Activated naive CD4-positive, alpha-beta T cell treated with anti-CD3 and anti-CD28 coated beads, Interleukin-2, amount 10 ng/mL, durations not matched to agents 7 days and 5 days (primary cell): ENCODE measurements at regions not wholly inside any gene's neighbourhood (a gene's known extent, or its start where the extent isn't known, plus 50 kb on each side); places are given as distances from the start of the nearest gene placed in this dataset.
"Not testable (repeated sequence)": the region's sequence is repeated elsewhere in the genome, so short reads cannot be mapped to it uniquely, and the experiment has no call there.

Experiments used
- CTCF ChIA-PET: fragments of 350-600 bp; sonication (Branson Sonifier 250); formaldehyde crosslinking; loops from one replicate; lab custom pipeline; 2021; ENCODE audit warnings: antibody characterized with exemption; lab: Charles Lee
- DNase-seq: peaks from one replicate; pipeline ENCODE4 v3.0.0-alpha.2; 2020
- H3K27ac Mint-ChIP-seq: one replicate; pipeline ENCODE4 v1.8.0; 2021; ENCODE audit warnings: mild to moderate bottlenecking, moderate library complexity, mixed read lengths
- H3K27me3 Mint-ChIP-seq: one replicate; pipeline ENCODE4 v1.8.0; 2021; ENCODE audit warnings: mild to moderate bottlenecking, mixed read lengths
- H3K36me3 Mint-ChIP-seq: one replicate; pipeline ENCODE4 v1.8.0; 2021; ENCODE audit warnings: mixed read lengths
- H3K4me1 Mint-ChIP-seq: one replicate; pipeline ENCODE4 v1.8.0; 2021; ENCODE audit warnings: mixed read lengths
- H3K4me3 Mint-ChIP-seq: one replicate; pipeline ENCODE4 v1.8.0; 2021; ENCODE audit warnings: mild to moderate bottlenecking, moderate library complexity, mixed read lengths
- H3K9me3 Mint-ChIP-seq: one replicate; pipeline ENCODE4 v1.8.0; 2021; ENCODE audit warnings: mixed read lengths

DNA sequence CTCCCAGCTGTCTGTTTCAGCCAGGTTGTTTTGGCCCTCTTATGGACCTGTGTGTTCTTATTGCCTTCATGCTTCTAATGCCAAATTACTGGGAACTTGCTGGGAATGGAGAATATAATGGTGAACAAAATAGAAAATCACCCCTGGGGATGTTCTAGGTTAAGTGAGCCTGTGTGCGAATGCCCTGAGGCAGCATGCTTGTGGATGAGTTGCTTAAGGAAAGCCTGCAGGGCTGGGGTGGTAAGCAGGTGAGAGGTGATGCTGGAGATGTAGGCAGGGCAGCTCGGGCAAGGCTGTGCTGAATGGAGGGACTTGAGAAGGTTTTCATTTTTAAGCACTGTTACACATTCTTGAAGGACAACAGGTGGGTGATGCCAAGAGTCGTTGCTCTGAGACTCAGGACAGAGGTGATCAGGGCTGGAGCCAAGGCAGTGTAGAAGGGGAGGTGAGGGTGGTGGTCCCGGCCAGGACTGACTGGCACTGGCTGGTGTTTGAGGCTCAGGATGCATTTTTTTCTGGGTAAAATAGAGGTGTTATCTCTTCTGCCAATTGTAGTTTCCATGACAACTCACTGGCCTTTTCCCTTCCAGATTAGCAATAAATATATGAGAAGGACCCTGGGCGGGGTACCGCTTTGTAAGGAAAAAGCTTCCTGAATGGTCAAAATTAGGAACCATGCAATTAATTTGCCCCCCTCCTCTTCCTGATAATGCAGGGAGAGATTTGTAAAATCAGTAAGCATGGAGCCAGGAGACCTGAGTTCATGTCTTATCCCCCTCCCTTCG is 342.8 kb downstream of the ICE1 start:
- no peak overlapping the region for H3K27ac Mint-ChIP-seq
- CTCF ChIA-PET: no interaction called here
- no peaks in the 10 kb centered on the region for H3K4me1 Mint-ChIP-seq
- no peaks in the 10 kb centered on the region for H3K36me3 Mint-ChIP-seq
- H3K27me3 Mint-ChIP-seq: no peaks in the 10 kb centered on the region
- no peak overlapping the region for H3K4me3 Mint-ChIP-seq
- no peaks in the 10 kb centered on the region for H3K9me3 Mint-ChIP-seq
- DNase-seq: no peak

DNA sequence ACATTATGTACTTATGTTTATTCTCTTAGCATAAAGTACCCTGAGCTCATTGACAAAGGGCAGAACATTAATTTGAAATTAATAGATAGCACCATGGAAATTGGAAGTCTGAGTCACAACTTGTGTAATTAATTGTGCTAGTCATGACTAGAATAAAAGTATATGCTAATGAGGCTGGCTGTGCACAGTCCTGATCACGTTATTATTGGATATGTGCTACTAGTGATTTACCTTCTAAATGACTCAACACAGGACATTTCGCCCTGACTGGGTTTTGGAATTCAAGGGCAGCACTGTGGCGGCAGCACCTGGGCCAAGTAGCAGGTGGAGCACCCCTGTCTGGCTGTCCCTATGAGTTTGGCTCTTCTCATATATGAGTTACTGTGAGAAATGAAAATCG is 341.8 kb downstream of the ICE1 start:
- CTCF ChIA-PET: interaction anchor here (0.7 kb wide), 1 partner anchor 652 kb away, joined by 3 read pairs; no protein-coding TSS in a partner anchor
- no peaks in the 10 kb centered on the region for H3K9me3 Mint-ChIP-seq
- no peak overlapping the region for H3K27ac Mint-ChIP-seq
- no peaks in the 10 kb centered on the region for H3K4me1 Mint-ChIP-seq
- H3K4me3 Mint-ChIP-seq: no peak overlapping the region
- no peaks in the 10 kb centered on the region for H3K36me3 Mint-ChIP-seq
- DNase-seq: no peak
- H3K27me3 Mint-ChIP-seq: no peaks in the 10 kb centered on the region

DNA sequence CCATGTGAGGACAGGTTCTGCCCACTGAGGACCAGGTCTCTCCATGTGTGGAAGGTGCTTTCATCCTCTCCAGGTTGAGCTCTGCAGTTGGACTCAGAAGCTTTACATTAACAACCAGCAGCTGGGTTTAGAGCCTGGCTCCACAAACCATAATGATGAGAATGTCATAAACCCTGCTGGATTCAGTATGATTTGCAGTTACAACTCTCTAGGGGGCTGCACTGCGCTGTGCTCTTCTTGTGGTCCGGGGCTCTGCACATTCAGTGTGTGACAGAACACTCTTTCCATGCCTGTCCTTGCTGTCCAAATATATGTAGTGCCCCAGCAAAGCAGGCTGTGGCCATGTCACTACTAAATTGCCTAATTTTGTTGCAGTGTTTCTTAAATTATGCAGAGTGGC is 334.3 kb downstream of the ICE1 start:
- CTCF ChIA-PET: interaction anchor here (0.7 kb wide), 1 partner anchor 38 kb away, joined by 3 read pairs; no protein-coding TSS in a partner anchor
- Mint-ChIP-seq H3K27me3 (no peaks in the 10 kb centered on the region), H3K4me3 (no peak overlapping the region), H3K4me1 (no peaks in the 10 kb centered on the region), H3K27ac (no peak overlapping the region), H3K9me3 (no peaks in the 10 kb centered on the region), H3K36me3 (no peaks in the 10 kb centered on the region)
- no peak for DNase-seq

GRCh38 chr5:5755888-5756287 is 333.4 kb downstream of the ICE1 start:
- H3K4me3 Mint-ChIP-seq: no peak overlapping the region
- DNase-seq: no peak
- no peak overlapping the region for H3K27ac Mint-ChIP-seq
- CTCF ChIA-PET: interaction anchor here (0.7 kb wide), 1 partner anchor 37 kb away, joined by 3 read pairs; no protein-coding TSS in a partner anchor
- no peaks in the 10 kb centered on the region for H3K4me1 Mint-ChIP-seq
- H3K9me3 Mint-ChIP-seq: no peaks in the 10 kb centered on the region
- H3K36me3 Mint-ChIP-seq: no peaks in the 10 kb centered on the region
- H3K27me3 Mint-ChIP-seq: no peaks in the 10 kb centered on the region

DNA sequence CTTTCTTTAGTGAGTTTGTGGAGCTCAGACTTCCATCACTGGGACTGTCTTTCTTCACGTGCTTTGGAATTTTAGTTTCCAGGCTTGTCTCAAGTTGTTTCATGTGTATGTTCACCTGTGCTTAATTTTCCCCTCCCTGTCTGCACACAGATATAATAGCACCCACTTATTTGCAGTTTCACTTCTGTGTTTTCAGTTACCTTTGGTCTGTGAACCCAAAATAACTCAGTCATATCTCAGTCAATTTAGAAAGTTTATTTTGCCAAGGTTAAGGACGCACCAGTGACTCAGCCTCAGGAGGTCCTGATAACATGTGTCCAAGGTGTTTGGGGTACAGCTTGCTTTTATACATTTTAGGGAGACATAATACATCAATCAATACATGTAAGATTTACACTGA is 330.4 kb downstream of the ICE1 start:
- Mint-ChIP-seq H3K27me3 (no peaks in the 10 kb centered on the region), H3K27ac (no peak overlapping the region), H3K4me1 (no peaks in the 10 kb centered on the region), H3K9me3 (no peaks in the 10 kb centered on the region), H3K36me3 (no peaks in the 10 kb centered on the region), H3K4me3 (no peak overlapping the region)
- no peak for DNase-seq
- CTCF ChIA-PET: no interaction called here

DNA sequence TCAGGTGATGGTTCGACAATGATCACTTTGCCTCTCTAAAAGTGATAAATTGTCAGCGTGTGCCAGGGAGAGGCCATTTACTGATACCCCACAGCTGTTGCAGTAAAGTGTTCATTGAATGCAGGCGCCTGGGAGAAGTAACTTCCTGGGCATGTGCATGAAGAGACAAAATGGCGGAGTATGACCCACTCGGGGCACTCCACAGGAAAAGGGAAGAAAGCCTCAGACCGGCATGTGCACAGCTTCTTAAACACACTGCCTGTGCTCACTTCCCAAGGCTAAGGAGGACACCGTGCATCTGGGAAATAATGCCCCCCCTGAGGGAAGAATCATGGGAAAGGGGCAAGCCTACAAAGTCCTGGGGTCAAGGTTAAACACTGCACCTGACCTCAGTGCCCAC is 329.5 kb downstream of the ICE1 start:
- Mint-ChIP-seq H3K9me3 (no peaks in the 10 kb centered on the region), H3K4me1 (no peaks in the 10 kb centered on the region), H3K36me3 (no peaks in the 10 kb centered on the region), H3K27ac (no peak overlapping the region), H3K4me3 (no peak overlapping the region), H3K27me3 (no peaks in the 10 kb centered on the region)
- DNase-seq: no peak
- CTCF ChIA-PET: no interaction called here

DNA sequence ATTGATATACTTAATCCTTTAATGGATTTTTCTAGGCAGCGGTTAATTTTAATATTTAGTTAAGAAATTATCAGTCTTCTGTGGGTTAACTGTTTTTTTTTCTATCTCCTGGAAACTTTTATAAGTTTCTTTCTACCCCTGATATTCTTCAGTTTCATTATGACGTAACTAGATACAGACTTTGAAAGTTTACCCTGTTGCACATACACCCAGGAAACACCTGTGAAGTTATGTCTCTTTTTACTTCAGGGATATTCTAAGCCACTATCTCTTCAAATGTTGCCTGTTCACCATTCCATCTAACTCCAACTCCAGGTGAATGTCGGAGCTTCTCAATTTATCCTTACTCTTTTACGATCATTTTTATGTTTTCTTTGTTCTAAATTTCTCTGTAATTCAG is 329.0 kb downstream of the ICE1 start:
- no peak overlapping the region for H3K27ac Mint-ChIP-seq
- no peak overlapping the region for H3K4me3 Mint-ChIP-seq
- no peaks in the 10 kb centered on the region for H3K36me3 Mint-ChIP-seq
- CTCF ChIA-PET: no interaction called here
- H3K9me3 Mint-ChIP-seq: no peaks in the 10 kb centered on the region
- no peaks in the 10 kb centered on the region for H3K27me3 Mint-ChIP-seq
- DNase-seq: no peak
- no peaks in the 10 kb centered on the region for H3K4me1 Mint-ChIP-seq

DNA sequence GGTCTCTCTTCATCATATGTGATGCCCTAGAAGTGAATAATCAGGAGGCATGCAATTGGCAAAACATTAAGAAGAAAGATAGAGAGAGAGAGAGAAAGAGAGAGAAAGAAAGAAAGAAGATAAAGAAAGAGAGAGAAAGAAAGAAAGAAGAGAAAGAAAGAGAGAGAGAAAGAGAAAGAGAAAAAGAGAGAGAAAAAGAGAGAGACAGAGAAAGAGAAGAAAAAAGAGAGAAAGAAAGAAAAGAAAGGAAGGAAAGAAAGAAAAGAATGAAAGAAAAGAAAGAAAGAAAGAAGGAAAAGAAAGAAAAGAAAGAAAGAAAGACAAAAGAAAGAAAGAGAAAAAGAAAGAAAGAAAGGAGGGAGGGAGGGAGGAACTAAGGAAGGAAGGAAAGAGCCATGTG is 318.9 kb downstream of the ICE1 start:
- Mint-ChIP-seq H3K36me3 (no peaks in the 10 kb centered on the region), H3K9me3 (peaks cover 20% of the 10 kb centered on the region), H3K4me3 (no peak overlapping the region), H3K27me3 (peaks cover 4% of the 10 kb centered on the region), H3K27ac (no peak overlapping the region), H3K4me1 (no peaks in the 10 kb centered on the region)
- CTCF ChIA-PET: no interaction called here
- DNase-seq: no peak

DNA sequence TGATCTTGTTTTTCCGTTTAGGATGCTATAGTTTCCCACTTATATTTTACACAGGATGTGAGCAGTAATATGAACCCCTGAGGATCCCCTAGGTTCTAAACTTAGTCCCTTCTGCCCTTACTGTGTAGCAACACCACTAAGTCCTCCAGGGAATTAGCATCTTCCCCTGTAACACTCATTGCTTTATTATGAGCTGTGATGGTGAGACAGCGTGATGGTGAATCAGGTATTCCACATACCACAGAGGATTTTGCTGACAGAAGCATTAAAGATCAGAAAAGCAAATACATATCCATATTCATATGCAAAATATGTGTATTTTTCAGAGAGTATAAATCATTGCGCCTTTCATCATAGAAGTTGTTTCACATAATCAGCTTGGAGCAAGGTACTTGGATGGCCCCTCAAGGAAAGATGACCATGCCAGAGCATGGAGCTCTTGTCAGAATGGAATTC is 317.0 kb downstream of the ICE1 start:
- CTCF ChIA-PET: interaction anchor here (1.2 kb wide), 1 partner anchor 249 kb away, joined by 4 read pairs; no protein-coding TSS in a partner anchor
- H3K4me3 Mint-ChIP-seq: no peak overlapping the region
- H3K4me1 Mint-ChIP-seq: no peaks in the 10 kb centered on the region
- no peak overlapping the region for H3K27ac Mint-ChIP-seq
- peaks cover 4% of the 10 kb centered on the region for H3K27me3 Mint-ChIP-seq
- no peak for DNase-seq
- peaks cover 10% of the 10 kb centered on the region for H3K9me3 Mint-ChIP-seq
- no peaks in the 10 kb centered on the region for H3K36me3 Mint-ChIP-seq

DNA sequence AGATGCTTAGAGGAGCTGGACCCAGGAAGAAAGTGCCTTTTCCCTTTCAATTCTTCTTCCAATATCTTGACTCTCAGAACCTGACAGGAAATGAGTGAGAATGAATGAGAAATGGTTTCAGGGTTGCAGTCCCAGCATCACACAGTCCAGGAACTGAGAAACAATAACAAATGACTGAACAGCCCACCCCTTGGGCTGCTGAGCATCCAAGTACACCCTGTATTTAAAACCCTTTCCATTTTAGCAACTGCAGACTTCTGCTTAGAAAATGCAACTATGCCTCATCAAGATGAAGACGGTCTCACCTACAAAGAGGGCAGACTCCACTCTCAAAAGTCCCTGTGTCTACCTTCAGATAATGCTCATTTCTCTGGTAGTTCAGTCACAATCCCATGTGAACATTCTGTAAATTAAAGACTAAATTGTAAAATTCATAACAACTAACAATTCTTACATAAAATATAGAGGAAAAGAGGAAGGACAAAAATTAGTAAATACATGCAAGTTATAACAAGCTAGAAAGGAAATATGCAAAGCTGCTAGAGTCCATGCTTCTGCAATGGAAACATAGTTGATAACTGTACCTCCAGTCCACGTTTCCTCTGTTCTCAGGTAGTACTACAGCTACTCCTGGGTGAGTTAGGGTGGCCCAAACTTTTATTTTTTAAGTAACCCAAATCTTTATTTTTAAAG is 316.5 kb downstream of the ICE1 start:
- Mint-ChIP-seq H3K27me3 (peaks cover 4% of the 10 kb centered on the region), H3K36me3 (no peaks in the 10 kb centered on the region), H3K4me3 (no peak overlapping the region), H3K27ac (no peak overlapping the region), H3K4me1 (no peaks in the 10 kb centered on the region), H3K9me3 (peaks cover 9% of the 10 kb centered on the region)
- CTCF ChIA-PET: interaction anchor here (1.2 kb wide), 1 partner anchor 248 kb away, joined by 4 read pairs; no protein-coding TSS in a partner anchor
- no peak for DNase-seq

DNA sequence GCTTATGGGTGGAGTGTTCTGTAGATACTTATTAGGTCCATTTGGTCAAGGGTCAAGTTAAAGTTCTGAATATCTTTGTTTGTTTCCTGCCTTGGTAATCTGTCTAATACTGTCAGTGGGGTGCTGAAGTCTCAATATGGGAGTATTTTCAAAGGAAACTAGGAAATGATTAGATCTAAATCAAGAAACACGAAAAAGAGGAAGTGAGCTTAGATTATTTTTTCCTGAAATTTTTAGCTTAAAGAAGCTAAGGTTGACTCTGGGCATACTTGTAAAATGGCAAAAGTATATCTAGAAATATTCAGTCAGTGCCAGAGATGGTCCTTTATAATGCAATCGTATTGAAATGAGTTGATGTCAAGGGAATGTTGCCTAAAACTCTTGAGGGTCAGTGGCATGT is 313.5 kb downstream of the ICE1 start:
- H3K4me1 Mint-ChIP-seq: no peaks in the 10 kb centered on the region
- CTCF ChIA-PET: no interaction called here
- no peaks in the 10 kb centered on the region for H3K36me3 Mint-ChIP-seq

GRCh38 chr5:5733058-5733457 is 310.6 kb downstream of the ICE1 start:
- CTCF ChIA-PET, H3K36me3 Mint-ChIP-seq, DNase-seq, H3K4me1 Mint-ChIP-seq, H3K4me3 Mint-ChIP-seq, H3K9me3 Mint-ChIP-seq, H3K27me3 Mint-ChIP-seq, H3K27ac Mint-ChIP-seq: not testable (repeated sequence)

More for the DNA sequence above, 313.5 kb downstream of the ICE1 start:
- H3K27ac Mint-ChIP-seq: no peak overlapping the region
- H3K4me3 Mint-ChIP-seq: no peak overlapping the region
- no peaks in the 10 kb centered on the region for H3K27me3 Mint-ChIP-seq
- H3K9me3 Mint-ChIP-seq: no peaks in the 10 kb centered on the region
- no peak for DNase-seq

- H3K27me3 Mint-ChIP-seq: no peaks in the 10 kb centered on the region
- H3K4me3 Mint-ChIP-seq: no peak overlapping the region
- no peaks in the 10 kb centered on the region for H3K4me1 Mint-ChIP-seq
- no peaks in the 10 kb centered on the region for H3K9me3 Mint-ChIP-seq
- CTCF ChIA-PET: no interaction called here
- H3K27ac Mint-ChIP-seq: no peak overlapping the region
- no peak for DNase-seq
- no peaks in the 10 kb centered on the region for H3K36me3 Mint-ChIP-seq
Observed at GRCh38 chr5:5726401-5726800, 303.9 kb downstream of the ICE1 start.

- CTCF ChIA-PET: no interaction called here
- H3K27me3 Mint-ChIP-seq: no peaks in the 10 kb centered on the region
- H3K4me3 Mint-ChIP-seq: no peak overlapping the region
- H3K4me1 Mint-ChIP-seq: no peaks in the 10 kb centered on the region
- H3K9me3 Mint-ChIP-seq: no peaks in the 10 kb centered on the region
- H3K27ac Mint-ChIP-seq: no peak overlapping the region
- H3K36me3 Mint-ChIP-seq: no peaks in the 10 kb centered on the region
- no peak for DNase-seq
Observed at GRCh38 chr5:5721881-5722280, 299.4 kb downstream of the ICE1 start.

DNA sequence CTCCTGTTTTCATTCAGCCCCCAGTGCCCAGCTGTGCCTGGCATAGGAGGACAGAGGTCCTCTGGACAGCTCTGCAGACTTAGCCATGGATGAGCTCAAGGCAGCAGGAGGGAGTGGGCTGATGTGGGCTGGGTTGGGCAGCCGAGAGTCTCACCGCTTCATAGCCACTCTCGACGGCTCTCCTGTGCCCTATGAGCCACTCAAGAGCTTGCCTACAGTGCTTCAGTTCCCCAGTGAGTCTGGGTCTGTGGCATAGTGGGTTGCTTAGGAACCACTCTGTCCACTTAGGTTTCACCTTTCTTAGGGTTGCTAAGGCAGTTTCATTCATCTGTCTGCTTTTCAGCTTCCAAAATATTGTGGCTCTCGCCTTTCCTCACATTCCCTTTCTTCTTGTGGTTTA is 296.8 kb downstream of the ICE1 start:
- Mint-ChIP-seq H3K4me3 (no peak overlapping the region), H3K36me3 (no peaks in the 10 kb centered on the region)
- CTCF ChIA-PET: interaction anchor here (0.6 kb wide), 1 partner anchor 37 kb away, joined by 3 read pairs; no protein-coding TSS in a partner anchor

More for the DNA sequence above, 296.8 kb downstream of the ICE1 start:
- H3K27me3 Mint-ChIP-seq: no peaks in the 10 kb centered on the region
- H3K9me3 Mint-ChIP-seq: no peaks in the 10 kb centered on the region
- H3K4me1 Mint-ChIP-seq: no peaks in the 10 kb centered on the region
- no peak overlapping the region for H3K27ac Mint-ChIP-seq
- no peak for DNase-seq
